ENCODE measurements at regions not wholly inside any gene's neighbourhood (a gene's known extent, or its start where the extent isn't known, plus 50 kb on each side); places are given as distances from the start of the nearest gene placed in this dataset.

DNA sequence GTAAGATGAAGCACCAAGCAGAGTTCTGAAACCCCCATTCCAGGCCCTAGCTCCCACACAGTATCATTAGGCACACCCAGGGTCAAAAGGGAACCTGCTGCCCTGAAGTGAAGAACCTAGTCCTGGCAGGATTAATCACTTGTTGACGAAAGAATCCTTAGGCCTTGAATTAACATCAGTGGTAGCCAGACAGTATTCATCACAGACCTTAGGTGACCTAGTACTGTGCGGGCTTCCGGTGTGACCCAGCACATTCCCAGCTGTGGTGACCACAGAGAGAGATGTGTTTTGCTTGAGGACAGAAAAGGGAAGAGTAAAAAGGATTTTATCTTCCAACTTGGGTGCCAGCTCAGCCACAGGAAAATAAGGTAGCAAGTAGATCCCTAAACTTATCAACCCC, 1071.4 kb upstream of the FAM98A start:
- TF ChIP-seq, protein P1, sequence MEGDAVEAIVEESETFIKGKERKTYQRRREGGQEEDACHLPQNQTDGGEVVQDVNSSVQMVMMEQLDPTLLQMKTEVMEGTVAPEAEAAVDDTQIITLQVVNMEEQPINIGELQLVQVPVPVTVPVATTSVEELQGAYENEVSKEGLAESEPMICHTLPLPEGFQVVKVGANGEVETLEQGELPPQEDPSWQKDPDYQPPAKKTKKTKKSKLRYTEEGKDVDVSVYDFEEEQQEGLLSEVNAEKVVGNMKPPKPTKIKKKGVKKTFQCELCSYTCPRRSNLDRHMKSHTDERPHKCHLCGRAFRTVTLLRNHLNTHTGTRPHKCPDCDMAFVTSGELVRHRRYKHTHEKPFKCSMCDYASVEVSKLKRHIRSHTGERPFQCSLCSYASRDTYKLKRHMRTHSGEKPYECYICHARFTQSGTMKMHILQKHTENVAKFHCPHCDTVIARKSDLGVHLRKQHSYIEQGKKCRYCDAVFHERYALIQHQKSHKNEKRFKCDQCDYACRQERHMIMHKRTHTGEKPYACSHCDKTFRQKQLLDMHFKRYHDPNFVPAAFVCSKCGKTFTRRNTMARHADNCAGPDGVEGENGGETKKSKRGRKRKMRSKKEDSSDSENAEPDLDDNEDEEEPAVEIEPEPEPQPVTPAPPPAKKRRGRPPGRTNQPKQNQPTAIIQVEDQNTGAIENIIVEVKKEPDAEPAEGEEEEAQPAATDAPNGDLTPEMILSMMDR (IDR thresholded peaks at IDR 0.05; ENCODE audit: insufficient read depth, low read length): no peak
- TF ChIP-seq POLR2AphosphoS5 (IDR thresholded peaks at IDR 0.05; ENCODE audit: low read depth) (no peak), SPI1 (IDR thresholded peaks at IDR 0.05; ENCODE audit: borderline replicate concordance, low read depth) (no peak), GABPA (IDR thresholded peaks at IDR 0.05; ENCODE audit: low read depth) (no peak)
- TF ChIP-seq, protein P2, sequence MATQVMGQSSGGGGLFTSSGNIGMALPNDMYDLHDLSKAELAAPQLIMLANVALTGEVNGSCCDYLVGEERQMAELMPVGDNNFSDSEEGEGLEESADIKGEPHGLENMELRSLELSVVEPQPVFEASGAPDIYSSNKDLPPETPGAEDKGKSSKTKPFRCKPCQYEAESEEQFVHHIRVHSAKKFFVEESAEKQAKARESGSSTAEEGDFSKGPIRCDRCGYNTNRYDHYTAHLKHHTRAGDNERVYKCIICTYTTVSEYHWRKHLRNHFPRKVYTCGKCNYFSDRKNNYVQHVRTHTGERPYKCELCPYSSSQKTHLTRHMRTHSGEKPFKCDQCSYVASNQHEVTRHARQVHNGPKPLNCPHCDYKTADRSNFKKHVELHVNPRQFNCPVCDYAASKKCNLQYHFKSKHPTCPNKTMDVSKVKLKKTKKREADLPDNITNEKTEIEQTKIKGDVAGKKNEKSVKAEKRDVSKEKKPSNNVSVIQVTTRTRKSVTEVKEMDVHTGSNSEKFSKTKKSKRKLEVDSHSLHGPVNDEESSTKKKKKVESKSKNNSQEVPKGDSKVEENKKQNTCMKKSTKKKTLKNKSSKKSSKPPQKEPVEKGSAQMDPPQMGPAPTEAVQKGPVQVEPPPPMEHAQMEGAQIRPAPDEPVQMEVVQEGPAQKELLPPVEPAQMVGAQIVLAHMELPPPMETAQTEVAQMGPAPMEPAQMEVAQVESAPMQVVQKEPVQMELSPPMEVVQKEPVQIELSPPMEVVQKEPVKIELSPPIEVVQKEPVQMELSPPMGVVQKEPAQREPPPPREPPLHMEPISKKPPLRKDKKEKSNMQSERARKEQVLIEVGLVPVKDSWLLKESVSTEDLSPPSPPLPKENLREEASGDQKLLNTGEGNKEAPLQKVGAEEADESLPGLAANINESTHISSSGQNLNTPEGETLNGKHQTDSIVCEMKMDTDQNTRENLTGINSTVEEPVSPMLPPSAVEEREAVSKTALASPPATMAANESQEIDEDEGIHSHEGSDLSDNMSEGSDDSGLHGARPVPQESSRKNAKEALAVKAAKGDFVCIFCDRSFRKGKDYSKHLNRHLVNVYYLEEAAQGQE (IDR thresholded peaks at IDR 0.05; ENCODE audit: insufficient replicate concordance, low read depth): no peak
- H3K27ac ChIP-seq (replicated peaks): no peak overlapping the region
- DNase-seq (ENCODE audit: low read depth in 1 of 2, low spot score in 1 of 2): no peak
- H3K4me3 ChIP-seq (replicated peaks; ENCODE audit: insufficient read depth, low read length): no peak overlapping the region
- H3K27me3 ChIP-seq (ENCODE audit: insufficient read depth, poor library complexity, severe bottlenecking): no peaks in the 10 kb centered on the region

DNA sequence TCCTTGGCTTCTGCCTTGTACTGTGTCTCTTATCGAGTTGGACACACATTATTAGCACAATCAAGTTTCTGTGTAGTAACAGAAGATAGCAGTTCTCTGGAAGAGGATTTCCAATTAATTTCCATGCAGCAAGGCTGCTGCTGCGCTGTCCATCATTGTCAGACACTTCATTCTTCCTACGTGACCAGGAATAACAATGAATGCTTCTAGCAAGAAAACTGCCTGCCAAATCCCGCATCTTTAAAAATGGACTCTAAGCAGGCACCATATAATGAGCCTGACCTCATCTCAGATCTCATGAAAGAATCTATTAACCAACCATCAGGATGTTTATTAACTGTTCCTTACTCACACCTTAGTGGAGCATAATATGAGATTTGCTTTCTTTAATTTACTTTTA, 1067.7 kb upstream of the FAM98A start:
- Histone ChIP-seq H3K4me3 (replicated peaks; ENCODE audit: insufficient read depth, low read length) (no peak overlapping the region), H3K27me3 (ENCODE audit: insufficient read depth, poor library complexity, severe bottlenecking) (no peaks in the 10 kb centered on the region), H3K27ac (replicated peaks) (no peak overlapping the region)
- DNase-seq (ENCODE audit: low read depth in 1 of 2, low spot score in 1 of 2): no peak
- TF ChIP-seq, protein P2 (IDR thresholded peaks at IDR 0.05; ENCODE audit: insufficient replicate concordance, low read depth): no peak
- TF ChIP-seq SPI1 (IDR thresholded peaks at IDR 0.05; ENCODE audit: borderline replicate concordance, low read depth): no peak
- TF ChIP-seq GABPA (IDR thresholded peaks at IDR 0.05; ENCODE audit: low read depth): no peak
- no peak for TF ChIP-seq POLR2AphosphoS5 (IDR thresholded peaks at IDR 0.05; ENCODE audit: low read depth)
- TF ChIP-seq, protein P1 (IDR thresholded peaks at IDR 0.05; ENCODE audit: insufficient read depth, low read length): no peak

DNA sequence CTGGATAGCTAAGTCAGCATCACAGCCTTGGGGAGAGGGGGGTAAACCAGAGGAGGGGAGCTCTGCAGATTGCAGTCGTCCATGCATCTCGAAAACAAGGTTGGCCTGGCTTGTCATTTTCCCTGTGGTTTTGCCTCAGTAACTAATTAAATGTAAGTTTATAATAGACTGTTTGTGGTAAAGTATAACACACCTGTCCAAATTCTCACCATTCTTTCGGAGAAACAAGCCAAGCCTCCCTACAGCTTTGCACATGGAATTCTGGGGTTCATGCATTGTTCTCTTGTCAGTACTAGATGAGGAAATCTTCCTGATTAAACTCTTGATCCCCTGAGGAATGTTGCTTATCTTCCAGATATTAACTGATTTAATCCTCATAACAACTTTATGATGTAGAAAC, 1065.2 kb upstream of the FAM98A start:
- TF ChIP-seq GABPA (IDR thresholded peaks at IDR 0.05; ENCODE audit: low read depth) (no peak), SPI1 (IDR thresholded peaks at IDR 0.05; ENCODE audit: borderline replicate concordance, low read depth) (no peak), POLR2AphosphoS5 (IDR thresholded peaks at IDR 0.05; ENCODE audit: low read depth) (no peak)
- TF ChIP-seq, protein P2 (IDR thresholded peaks at IDR 0.05; ENCODE audit: insufficient replicate concordance, low read depth): no peak
- TF ChIP-seq, protein P1 (IDR thresholded peaks at IDR 0.05; ENCODE audit: insufficient read depth, low read length): no peak
- DNase-seq (ENCODE audit: low read depth in 1 of 2, low spot score in 1 of 2): no peak
- H3K4me3 ChIP-seq (replicated peaks; ENCODE audit: insufficient read depth, low read length): no peak overlapping the region
- no peak overlapping the region for H3K27ac ChIP-seq (replicated peaks)
- no peaks in the 10 kb centered on the region for H3K27me3 ChIP-seq (ENCODE audit: insufficient read depth, poor library complexity, severe bottlenecking)

Measured in HL-60 (cell line).